ENCODE measurements at regions not wholly inside any gene's neighbourhood (a gene's known extent, or its start where the extent isn't known, plus 50 kb on each side); places are given as distances from the start of the nearest gene placed in this dataset.

GRCh38 chr9:129453734-129454133 is 167.2 kb downstream of the C9orf50 start:
- no peak for DNase-seq

GRCh38 chr9:129451669-129452068 is 169.2 kb downstream of the C9orf50 start:
- no peak for DNase-seq

- DNase-seq: no peak
Observed at GRCh38 chr9:129451089-129451656, 169.7 kb downstream of the C9orf50 start.

GRCh38 chr9:129449066-129449465 is 171.8 kb downstream of the C9orf50 start:
- no peak for DNase-seq

GRCh38 chr9:129446828-129447550 is 173.9 kb downstream of the C9orf50 start:
- no peak for DNase-seq

GRCh38 chr9:129445794-129446306 is 175.1 kb downstream of the C9orf50 start:
- DNase-seq: no peak

GRCh38 chr9:129443515-129444164 is 177.3 kb downstream of the C9orf50 start:
- peak; percentile 22 for DNase-seq

GRCh38 chr9:129442803-129443511 is 177.9 kb downstream of the C9orf50 start:
- no peak for DNase-seq

- no peak for DNase-seq
Observed at GRCh38 chr9:129441852-129442251, 179.0 kb downstream of the C9orf50 start.

- DNase-seq: no peak
Observed at GRCh38 chr9:129440435-129441186, 180.3 kb downstream of the C9orf50 start.

GRCh38 chr9:129439242-129439641 is 181.7 kb downstream of the C9orf50 start:
- no peak for DNase-seq

GRCh38 chr9:129437626-129438323 is 183.1 kb downstream of the C9orf50 start:
- no peak for DNase-seq

- DNase-seq: no peak
Observed at GRCh38 chr9:129436751-129437625, 183.9 kb downstream of the C9orf50 start.

- DNase-seq: no peak
Observed at GRCh38 chr9:129435988-129436717, 184.7 kb downstream of the C9orf50 start.

GRCh38 chr9:129435291-129435690 is 185.6 kb downstream of the C9orf50 start:
- DNase-seq: no peak

GRCh38 chr9:129434187-129434586 is 186.7 kb downstream of the C9orf50 start:
- DNase-seq: no peak

GRCh38 chr9:129432297-129433154 is 188.4 kb downstream of the C9orf50 start:
- DNase-seq: no peak

- no peak for DNase-seq
Observed at GRCh38 chr9:129430940-129431643, 189.8 kb downstream of the C9orf50 start.

Data from CD4-positive, alpha-beta T cell treated with Interleukin-4 for 4 hours (primary cell).